Sigmoid colon (tissue), 6 donors: ENCODE measurements at regions not wholly inside any gene's neighbourhood (a gene's known extent, or its start where the extent isn't known, plus 50 kb on each side); places are given as distances from the start of the nearest gene placed in this dataset.

Experiments
- DNase-seq: peaks from one replicate; pipeline ENCODE4 v3.0.0-alpha.2; 2019
- H3K27ac ChIP-seq, 4 donors: fragments of 200-600 bp; sonication (generic); one replicate each; pipeline ENCODE4 v1.5.1; 2016 to 2019; ENCODE audit warnings: mild to moderate bottlenecking in 1 of 4
- H3K27me3 ChIP-seq, 3 donors: fragments of 200-600 bp; sonication (generic); one replicate each; pipeline ENCODE4 v1.5.1; 2019; ENCODE audit warnings: mild to moderate bottlenecking in 1 of 3
- H3K36me3 ChIP-seq, 4 donors: fragments of 200-600 bp; sonication (generic); one replicate each; pipeline ENCODE4 v1.5.1; 2016 to 2019
- H3K4me1 ChIP-seq, 4 donors: fragments of 200-600 bp; sonication (generic); one replicate each; pipeline ENCODE4 v1.5.1; 2017 to 2019
- H3K4me3 ChIP-seq, 4 donors: fragments of 200-600 bp; sonication (generic); one replicate each; pipeline ENCODE4 v1.5.1; 2017 to 2019; ENCODE audit warnings: mild to moderate bottlenecking in 2 of 4, moderate library complexity in 1 of 4
- H3K9me3 ChIP-seq, 4 donors: fragments of 200-600 bp in 3 of 4; sonication (generic) in 3 of 4; one replicate each; pipeline versions ENCODE4 v1.5.1 to v1.6.1; 2013 to 2019
- EP300 ChIP-seq, 4 donors: sonication (generic); formaldehyde crosslinking; IDR thresholded peaks; one replicate each; pipeline ENCODE4 v1.6.1; 2017; ENCODE audit warnings: antibody characterized with exemption in 4 of 4
- POLR2A ChIP-seq, 2 donors: fragments of 450-650 bp; IDR thresholded peaks; one replicate each; pipeline ENCODE4 v1.6.1; 2016; ENCODE audit warnings: antibody characterized with exemption in 2 of 2, mild to moderate bottlenecking in 2 of 2, moderate library complexity in 2 of 2
- POLR2AphosphoS5 ChIP-seq, 4 donors: sonication (generic); formaldehyde crosslinking; IDR thresholded peaks; one replicate each; pipeline ENCODE4 v1.6.1; 2017; ENCODE audit warnings: antibody characterized with exemption in 4 of 4
- WGBS, 2 donors: extraction: QIAGEN DNeasy Blood & Tissue Kit; methylation state at CpG; one replicate each; pipeline ENCODE4 v1.1.7; 2013; 5-methylcytosine and 5-hydroxymethylcytosine counted together
- intact Hi-C: fragments of 100-400 bp; cut with DNase I; formaldehyde crosslinking; loops from one replicate; pipeline ENCODE4 v1.15.1; 2023
- TF ChIP-seq, protein P1 (sequence below), 4 experiments: fragments of 450-650 bp in 3 of 4; fragments of 200-600 bp in 1 of 4; IDR thresholded peaks; one replicate each; pipeline ENCODE4 v1.5.1; 2016 to 2019; ENCODE audit warnings: antibody characterized with exemption in 4 of 4, mild to moderate bottlenecking in 3 of 4, moderate library complexity in 2 of 4
- donor health status: healthy with polysubstance abuse.
- donor health status: healthy.

DNA sequence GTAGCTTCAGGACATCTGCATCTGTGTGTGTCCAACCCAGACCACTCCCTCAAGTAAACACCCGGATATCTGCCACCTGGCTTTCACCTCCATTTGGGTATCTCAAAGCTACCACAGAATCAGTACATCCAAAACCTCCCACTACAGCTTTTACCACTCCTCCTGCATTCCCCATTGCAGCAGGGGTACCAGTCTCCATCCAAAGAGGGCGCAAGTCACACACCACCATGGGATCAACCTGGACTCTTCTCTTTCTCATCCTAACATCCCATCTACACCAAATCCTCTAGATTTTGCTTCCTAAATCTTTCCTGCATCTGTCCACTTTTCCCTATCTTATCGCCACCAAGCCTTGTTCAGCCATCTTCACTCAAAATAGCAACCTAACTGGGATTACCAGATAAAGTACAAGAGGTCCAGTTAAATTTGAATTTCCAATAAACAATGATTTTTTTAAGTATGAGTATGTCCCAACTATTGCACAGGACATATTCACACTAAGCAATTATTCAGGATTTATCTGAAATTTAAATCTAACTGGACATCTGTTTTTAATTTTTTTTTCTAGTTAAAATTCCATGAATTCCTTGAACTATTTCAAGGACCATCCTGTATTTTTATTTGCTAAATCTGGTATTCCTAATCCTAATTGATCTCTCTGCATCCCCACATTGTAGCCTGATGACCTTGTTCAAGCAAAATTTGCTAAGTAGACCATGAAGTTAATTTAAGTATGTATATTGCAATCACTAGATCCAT is 164.3 kb upstream of the MLN start:
- DNase-seq = no peak
- Histone ChIP-seq H3K27me3 (peaks cover 0 to 7% (median 3%) of the 10 kb centered on the region in 3 donors), H3K27ac (no peak overlapping the region), H3K4me1 (no peaks in the 10 kb centered on the region), H3K36me3 (no peaks in the 10 kb centered on the region), H3K4me3 (no peak overlapping the region), H3K9me3 (peaks cover 0 to 6% (median 1%) of the 10 kb centered on the region in 4 donors)
- WGBS, 2 donors = 39 to 54% methylated on average over 3 of the region's 3 CpGs
- intact Hi-C loops = no loop called here
- TF ChIP-seq EP300 (IDR thresholded peaks at IDR 0.05) = no peak
- no peak for TF ChIP-seq POLR2A (IDR thresholded peaks at IDR 0.05)
- TF ChIP-seq, protein P1, sequence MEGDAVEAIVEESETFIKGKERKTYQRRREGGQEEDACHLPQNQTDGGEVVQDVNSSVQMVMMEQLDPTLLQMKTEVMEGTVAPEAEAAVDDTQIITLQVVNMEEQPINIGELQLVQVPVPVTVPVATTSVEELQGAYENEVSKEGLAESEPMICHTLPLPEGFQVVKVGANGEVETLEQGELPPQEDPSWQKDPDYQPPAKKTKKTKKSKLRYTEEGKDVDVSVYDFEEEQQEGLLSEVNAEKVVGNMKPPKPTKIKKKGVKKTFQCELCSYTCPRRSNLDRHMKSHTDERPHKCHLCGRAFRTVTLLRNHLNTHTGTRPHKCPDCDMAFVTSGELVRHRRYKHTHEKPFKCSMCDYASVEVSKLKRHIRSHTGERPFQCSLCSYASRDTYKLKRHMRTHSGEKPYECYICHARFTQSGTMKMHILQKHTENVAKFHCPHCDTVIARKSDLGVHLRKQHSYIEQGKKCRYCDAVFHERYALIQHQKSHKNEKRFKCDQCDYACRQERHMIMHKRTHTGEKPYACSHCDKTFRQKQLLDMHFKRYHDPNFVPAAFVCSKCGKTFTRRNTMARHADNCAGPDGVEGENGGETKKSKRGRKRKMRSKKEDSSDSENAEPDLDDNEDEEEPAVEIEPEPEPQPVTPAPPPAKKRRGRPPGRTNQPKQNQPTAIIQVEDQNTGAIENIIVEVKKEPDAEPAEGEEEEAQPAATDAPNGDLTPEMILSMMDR (IDR thresholded peaks at IDR 0.05) = peak in 1 of 4 experiments; percentile 26

DNA sequence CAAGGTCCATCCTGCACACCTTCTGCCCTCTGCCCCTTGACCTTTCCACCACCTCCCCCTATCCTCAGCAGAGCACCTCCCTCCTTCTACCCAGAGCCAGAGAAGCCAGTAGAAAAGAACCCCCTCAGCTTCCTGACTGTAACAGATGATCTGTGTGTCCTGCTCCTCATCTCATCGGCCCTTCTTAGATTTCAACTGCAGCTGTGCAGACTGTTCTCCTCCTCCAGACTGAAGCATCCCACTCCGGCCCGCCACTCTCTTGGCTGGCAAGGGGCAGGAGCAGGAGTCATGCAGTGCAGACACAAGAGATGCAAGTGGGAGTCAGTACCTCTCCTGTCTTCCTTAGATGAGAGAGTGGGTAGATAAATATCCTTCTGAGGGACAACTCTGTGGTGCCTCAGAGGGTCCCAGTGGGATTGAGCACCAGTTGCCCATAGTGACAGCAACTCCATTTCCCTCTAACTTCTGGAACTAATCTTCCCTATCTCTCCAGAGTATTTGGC is 163.5 kb upstream of the MLN start:
- DNase-seq = peak; percentile 22
- Histone ChIP-seq H3K4me3 (no peak overlapping the region), H3K4me1 (peaks cover 0 to 5% (median 4%) of the 10 kb centered on the region in 4 donors), H3K27me3 (peaks cover 0 to 7% (median 3%) of the 10 kb centered on the region in 3 donors), H3K9me3 (peaks cover 0 to 3% (median under 1%) of the 10 kb centered on the region in 4 donors), H3K27ac (no peak overlapping the region), H3K36me3 (no peaks in the 10 kb centered on the region)
- TF ChIP-seq, protein P1 (IDR thresholded peaks at IDR 0.05) = no peak
- TF ChIP-seq POLR2A (IDR thresholded peaks at IDR 0.05) = no peak
- TF ChIP-seq POLR2AphosphoS5 (IDR thresholded peaks at IDR 0.05) = no peak
- TF ChIP-seq EP300 (IDR thresholded peaks at IDR 0.05) = no peak
- 87 to 89% methylated on average over 3 of the region's 3 CpGs for WGBS, 2 donors
- intact Hi-C loops = no loop called here

DNA sequence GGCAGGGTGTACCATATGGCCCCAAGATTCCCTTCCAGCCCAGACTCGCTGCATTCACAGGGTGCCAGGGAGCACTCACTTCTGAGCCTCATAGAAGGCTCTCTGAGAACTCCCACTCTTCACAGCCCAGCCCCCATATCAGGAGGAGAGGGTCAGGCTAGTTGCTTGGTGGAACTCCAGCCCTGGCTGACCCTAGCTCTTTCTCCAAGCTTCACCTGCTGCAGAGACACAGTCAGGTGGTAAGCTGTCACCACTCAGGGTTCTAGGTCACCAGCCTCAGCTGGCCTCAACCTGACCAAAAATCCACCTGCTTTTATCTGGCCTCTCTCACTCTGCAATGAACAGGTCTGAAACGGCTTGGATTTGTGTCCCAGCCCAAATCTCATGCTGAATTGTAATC is 162.7 kb upstream of the MLN start:
- WGBS, 2 donors = 78 to 84% methylated on average over 2 of the region's 2 CpGs
- intact Hi-C loops = no loop called here
- H3K9me3 ChIP-seq = peaks cover 0 to 2% (median 0%) of the 10 kb centered on the region in 4 donors
- H3K36me3 ChIP-seq = no peaks in the 10 kb centered on the region
- H3K4me1 ChIP-seq = peaks cover 0 to 10% (median 8%) of the 10 kb centered on the region in 4 donors
- TF ChIP-seq POLR2A (IDR thresholded peaks at IDR 0.05) = no peak
- TF ChIP-seq POLR2AphosphoS5 (IDR thresholded peaks at IDR 0.05) = no peak
- TF ChIP-seq, protein P1 (IDR thresholded peaks at IDR 0.05) = no peak
- TF ChIP-seq EP300 (IDR thresholded peaks at IDR 0.05) = no peak
- H3K27ac ChIP-seq = no peak overlapping the region
- H3K27me3 ChIP-seq = peaks cover 0 to 7% (median 3%) of the 10 kb centered on the region in 3 donors
- no peak overlapping the region for H3K4me3 ChIP-seq
- DNase-seq = peak; percentile 15

DNA sequence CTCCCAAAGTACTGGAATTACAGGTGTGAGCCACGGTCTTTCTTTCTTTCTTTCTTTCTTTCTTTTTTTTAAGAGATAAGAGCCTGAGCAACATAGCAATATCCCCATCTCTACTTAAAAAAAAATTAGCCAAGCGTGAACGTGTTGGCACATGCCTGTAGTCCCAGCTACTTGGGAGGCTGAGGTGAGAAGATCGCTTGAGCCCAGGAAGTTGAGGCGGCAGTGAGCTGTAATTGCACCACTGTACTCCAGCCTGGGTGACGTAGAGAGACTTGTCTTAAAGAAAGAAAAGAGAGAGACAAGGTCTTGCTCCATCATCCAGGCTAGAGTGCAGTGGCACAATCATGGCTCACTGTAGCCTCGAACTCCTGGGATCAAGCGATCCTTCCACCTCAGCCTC is 162.0 kb upstream of the MLN start:
- peaks cover 0 to 7% (median 3%) of the 10 kb centered on the region in 3 donors for H3K27me3 ChIP-seq
- TF ChIP-seq, protein P1 (IDR thresholded peaks at IDR 0.05) = no peak
- TF ChIP-seq POLR2A (IDR thresholded peaks at IDR 0.05) (no peak), EP300 (IDR thresholded peaks at IDR 0.05) (no peak), POLR2AphosphoS5 (IDR thresholded peaks at IDR 0.05) (no peak)
- H3K9me3 ChIP-seq = peaks cover 0 to 2% (median 0%) of the 10 kb centered on the region in 4 donors
- intact Hi-C loops = no loop called here
- no peak for DNase-seq
- H3K27ac ChIP-seq = no peak overlapping the region
- 90 to 92% methylated on average over 8 of the region's 8 CpGs for WGBS, 2 donors
- no peaks in the 10 kb centered on the region for H3K36me3 ChIP-seq
- no peak overlapping the region for H3K4me3 ChIP-seq
- H3K4me1 ChIP-seq = peaks cover 0 to 10% (median 8%) of the 10 kb centered on the region in 4 donors
